Type B pancreatic cell (in vitro differentiated cells): ENCODE measurements at regions not wholly inside any gene's neighbourhood (a gene's known extent, or its start where the extent isn't known, plus 50 kb on each side); places are given as distances from the start of the nearest gene placed in this dataset.

ENCODE experiments used
- DNase-seq: peaks from one replicate; pipeline ENCODE4 v3.0.0; 2021; ENCODE audit warnings: mixed read lengths; ENCODE audit not compliant: unreplicated experiment; ENCODE audit errors: extremely low spot score
- H3K27ac Mint-ChIP-seq: 2 replicates; pipeline ENCODE4 v1.8.0; 2021; ENCODE audit warnings: mild to moderate bottlenecking, mixed read lengths
- H3K27me3 Mint-ChIP-seq: 2 replicates; pipeline ENCODE4 v1.8.0; 2021; ENCODE audit warnings: mixed read lengths
- H3K36me3 Mint-ChIP-seq: 2 replicates; pipeline ENCODE4 v1.8.0; 2021; ENCODE audit warnings: mixed read lengths
- H3K4me1 Mint-ChIP-seq: one replicate; pipeline ENCODE4 v1.8.0; 2021; ENCODE audit warnings: mixed read lengths; ENCODE audit not compliant: unreplicated experiment
- H3K4me3 Mint-ChIP-seq: 2 replicates; pipeline ENCODE4 v1.8.0; 2021; ENCODE audit warnings: mild to moderate bottlenecking, mixed read lengths
- H3K9me3 Mint-ChIP-seq: 2 replicates; pipeline ENCODE4 v1.8.0; 2021; ENCODE audit warnings: mixed read lengths
- TF ChIP-seq, protein P1 (sequence below): fragments of 200-600 bp; sonication (generic); conservative IDR thresholded peaks from 2 replicates; pipeline ENCODE4 v1.5.0; 2021; ENCODE audit warnings: antibody characterized with exemption, mild to moderate bottlenecking

DNA sequence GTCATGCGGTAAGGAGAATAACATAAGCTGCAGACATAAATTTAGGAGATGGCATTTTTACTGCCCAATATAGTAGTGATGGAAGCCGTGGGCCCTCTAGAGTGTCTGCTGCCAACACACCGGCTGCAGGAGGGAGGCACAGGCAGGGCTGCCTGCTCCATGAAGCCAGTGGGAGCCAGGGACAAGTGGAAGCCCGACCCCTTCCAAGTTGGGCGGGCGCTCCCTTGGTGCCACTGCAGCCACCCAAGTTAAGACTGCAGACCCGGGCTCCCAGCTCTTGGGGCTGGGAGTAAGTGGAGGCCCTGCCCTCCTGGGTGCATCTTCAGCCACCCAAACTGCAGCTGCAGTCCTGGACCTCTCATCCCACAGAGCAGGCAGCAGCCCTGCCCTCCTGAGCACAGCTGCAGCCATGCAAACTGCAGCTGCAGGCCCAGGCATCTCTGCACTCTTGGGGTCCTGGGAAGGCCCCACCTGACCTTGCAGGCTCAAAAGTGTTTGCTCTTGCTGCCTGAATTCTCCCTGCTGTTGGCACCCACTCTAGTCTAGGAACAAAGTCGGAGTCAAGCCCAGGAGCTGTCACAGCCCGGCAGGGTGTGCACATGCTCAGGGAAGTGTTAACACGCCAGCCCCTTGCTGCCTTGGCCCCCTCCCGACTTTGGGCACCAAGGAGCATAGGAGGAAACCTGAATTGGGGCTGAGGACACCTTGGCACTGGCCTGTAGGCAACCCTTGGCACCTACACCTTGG lies 437.2 kb upstream of the PRMT6 start:
- no peak overlapping the region for H3K27ac Mint-ChIP-seq
- H3K36me3 Mint-ChIP-seq, result no peaks in the 10 kb centered on the region

DNA sequence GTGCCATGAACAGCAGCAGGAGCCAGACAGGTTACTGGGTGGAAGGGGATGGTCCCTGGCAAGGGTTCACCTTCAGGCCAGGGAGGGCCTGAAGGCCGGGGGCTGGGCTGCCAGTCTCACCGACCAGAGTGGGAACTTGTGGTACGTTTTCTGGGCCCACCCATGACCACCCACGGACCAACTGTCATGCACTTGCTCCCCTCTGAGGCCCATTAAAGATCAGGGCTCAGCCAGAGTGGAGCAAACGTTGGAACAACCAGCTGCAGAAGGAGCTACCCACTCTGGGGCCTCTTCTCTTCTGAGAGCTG lies 436.7 kb upstream of the PRMT6 start:
- Mint-ChIP-seq H3K4me1 (no peaks in the 10 kb centered on the region), H3K4me3 (no peak overlapping the region), H3K27ac (no peak overlapping the region), H3K36me3 (no peaks in the 10 kb centered on the region), H3K9me3 (no peaks in the 10 kb centered on the region), H3K27me3 (no peaks in the 10 kb centered on the region)
- DNase-seq, result no peak
- TF ChIP-seq, protein P1, sequence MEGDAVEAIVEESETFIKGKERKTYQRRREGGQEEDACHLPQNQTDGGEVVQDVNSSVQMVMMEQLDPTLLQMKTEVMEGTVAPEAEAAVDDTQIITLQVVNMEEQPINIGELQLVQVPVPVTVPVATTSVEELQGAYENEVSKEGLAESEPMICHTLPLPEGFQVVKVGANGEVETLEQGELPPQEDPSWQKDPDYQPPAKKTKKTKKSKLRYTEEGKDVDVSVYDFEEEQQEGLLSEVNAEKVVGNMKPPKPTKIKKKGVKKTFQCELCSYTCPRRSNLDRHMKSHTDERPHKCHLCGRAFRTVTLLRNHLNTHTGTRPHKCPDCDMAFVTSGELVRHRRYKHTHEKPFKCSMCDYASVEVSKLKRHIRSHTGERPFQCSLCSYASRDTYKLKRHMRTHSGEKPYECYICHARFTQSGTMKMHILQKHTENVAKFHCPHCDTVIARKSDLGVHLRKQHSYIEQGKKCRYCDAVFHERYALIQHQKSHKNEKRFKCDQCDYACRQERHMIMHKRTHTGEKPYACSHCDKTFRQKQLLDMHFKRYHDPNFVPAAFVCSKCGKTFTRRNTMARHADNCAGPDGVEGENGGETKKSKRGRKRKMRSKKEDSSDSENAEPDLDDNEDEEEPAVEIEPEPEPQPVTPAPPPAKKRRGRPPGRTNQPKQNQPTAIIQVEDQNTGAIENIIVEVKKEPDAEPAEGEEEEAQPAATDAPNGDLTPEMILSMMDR, result no peak

More for the DNA sequence above, 437.2 kb upstream of the PRMT6 start:
- H3K9me3 Mint-ChIP-seq, result no peaks in the 10 kb centered on the region
- TF ChIP-seq, protein P1, result no peak
- H3K4me3 Mint-ChIP-seq, result no peak overlapping the region
- no peak for DNase-seq
- no peaks in the 10 kb centered on the region for H3K27me3 Mint-ChIP-seq
- H3K4me1 Mint-ChIP-seq, result no peaks in the 10 kb centered on the region

DNA sequence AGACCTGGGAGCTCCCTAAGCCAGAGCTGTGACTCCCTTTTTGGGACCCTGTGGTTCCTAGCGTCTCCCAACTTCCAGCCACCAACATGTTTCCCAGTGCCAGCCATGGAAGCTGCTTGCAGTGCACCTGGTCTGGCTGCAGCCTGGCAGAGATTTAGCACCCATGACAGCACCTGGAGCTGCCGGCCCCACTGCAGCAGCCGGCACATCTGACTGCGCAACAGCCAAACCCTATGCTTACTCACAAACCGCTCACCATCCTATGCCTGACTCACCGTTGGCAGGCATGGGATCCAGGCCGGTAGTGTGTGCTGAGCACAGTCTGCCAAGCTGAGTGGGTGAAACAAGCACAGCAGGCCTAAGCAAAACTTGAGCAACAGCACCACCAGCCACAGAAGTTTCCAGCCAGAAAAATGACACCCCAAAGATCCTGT lies 435.9 kb upstream of the PRMT6 start:
- no peaks in the 10 kb centered on the region for H3K36me3 Mint-ChIP-seq
- no peak overlapping the region for H3K4me3 Mint-ChIP-seq
- DNase-seq, result no peak
- no peak overlapping the region for H3K27ac Mint-ChIP-seq
- peaks cover 3% of the 10 kb centered on the region for H3K9me3 Mint-ChIP-seq
- TF ChIP-seq, protein P1, result no peak
- no peaks in the 10 kb centered on the region for H3K4me1 Mint-ChIP-seq
- H3K27me3 Mint-ChIP-seq, result no peaks in the 10 kb centered on the region

DNA sequence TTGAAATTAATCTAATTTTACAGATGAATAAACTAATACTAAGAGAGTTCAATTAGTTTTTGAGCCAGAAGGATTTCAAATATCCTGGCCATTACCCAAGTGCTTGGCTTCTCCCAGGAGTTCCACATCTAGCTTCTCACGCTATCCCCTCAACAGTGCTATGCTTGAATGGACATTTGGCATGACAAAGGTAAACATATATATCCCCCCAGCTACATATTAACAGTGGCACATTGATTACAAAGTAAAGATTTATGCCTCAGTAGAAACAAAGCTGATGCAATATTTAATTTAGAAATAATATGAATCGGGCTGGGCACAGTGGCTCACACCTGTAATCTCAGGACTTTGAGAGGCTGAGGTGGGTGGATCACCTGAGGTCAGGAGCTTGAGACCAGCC lies 434.6 kb upstream of the PRMT6 start:
- Mint-ChIP-seq H3K36me3 (no peaks in the 10 kb centered on the region), H3K9me3 (peaks cover 7% of the 10 kb centered on the region), H3K27ac (no peak overlapping the region), H3K27me3 (no peaks in the 10 kb centered on the region), H3K4me3 (no peak overlapping the region), H3K4me1 (no peaks in the 10 kb centered on the region)
- TF ChIP-seq, protein P1, result no peak
- DNase-seq, result no peak

DNA sequence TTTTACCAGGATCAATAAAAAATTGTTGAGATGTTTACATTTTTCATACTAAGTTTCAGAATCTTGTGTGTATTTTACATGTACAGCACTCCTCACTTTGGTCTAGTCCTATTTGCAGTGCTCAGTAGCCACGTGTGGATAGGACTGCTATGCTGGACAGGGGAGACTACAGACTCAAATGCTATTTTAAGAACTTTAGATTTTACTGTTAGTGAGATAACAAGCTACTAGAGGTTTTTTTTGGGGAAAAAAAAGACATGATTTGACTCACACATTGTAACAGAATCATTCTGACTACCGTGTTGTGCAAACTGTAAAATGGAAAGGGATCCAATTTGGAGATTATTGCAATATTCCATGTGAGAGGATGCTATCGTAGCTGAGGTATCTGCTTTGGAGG lies 418.9 kb upstream of the PRMT6 start:
- Mint-ChIP-seq H3K4me1 (no peaks in the 10 kb centered on the region), H3K9me3 (no peaks in the 10 kb centered on the region), H3K27me3 (peaks cover 7% of the 10 kb centered on the region), H3K36me3 (no peaks in the 10 kb centered on the region), H3K4me3 (no peak overlapping the region), H3K27ac (no peak overlapping the region)
- TF ChIP-seq, protein P1, result no peak
- DNase-seq, result no peak
